ENCODE measurements at regions not wholly inside any gene's neighbourhood (a gene's known extent, or its start where the extent isn't known, plus 50 kb on each side); places are given as distances from the start of the nearest gene placed in this dataset.

DNA sequence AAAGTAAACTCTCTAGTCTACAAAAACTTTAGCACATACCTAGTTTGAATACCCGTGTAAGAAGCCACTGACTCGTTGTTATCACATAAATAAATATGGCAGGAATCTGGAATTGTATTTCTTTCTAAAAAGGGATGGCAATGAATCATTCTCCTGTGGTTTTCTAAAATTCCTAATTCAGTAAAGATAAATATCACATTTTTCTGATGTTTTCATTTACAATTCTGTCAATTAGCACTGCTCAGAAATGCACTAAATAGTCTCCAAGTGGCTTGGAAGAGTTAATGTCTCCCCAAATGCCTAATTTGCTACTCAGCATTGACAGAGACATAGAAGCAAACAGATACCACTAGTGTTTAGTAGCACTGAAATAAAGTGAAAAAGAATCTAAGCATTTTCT, 547.7 kb upstream of the SLITRK1 start:
- no peak overlapping the region for H3K4me3 ChIP-seq (ENCODE audit: low read depth, low read length)
- no peak for DNase-seq (ENCODE audit: low read depth)
- TF ChIP-seq, protein P1, sequence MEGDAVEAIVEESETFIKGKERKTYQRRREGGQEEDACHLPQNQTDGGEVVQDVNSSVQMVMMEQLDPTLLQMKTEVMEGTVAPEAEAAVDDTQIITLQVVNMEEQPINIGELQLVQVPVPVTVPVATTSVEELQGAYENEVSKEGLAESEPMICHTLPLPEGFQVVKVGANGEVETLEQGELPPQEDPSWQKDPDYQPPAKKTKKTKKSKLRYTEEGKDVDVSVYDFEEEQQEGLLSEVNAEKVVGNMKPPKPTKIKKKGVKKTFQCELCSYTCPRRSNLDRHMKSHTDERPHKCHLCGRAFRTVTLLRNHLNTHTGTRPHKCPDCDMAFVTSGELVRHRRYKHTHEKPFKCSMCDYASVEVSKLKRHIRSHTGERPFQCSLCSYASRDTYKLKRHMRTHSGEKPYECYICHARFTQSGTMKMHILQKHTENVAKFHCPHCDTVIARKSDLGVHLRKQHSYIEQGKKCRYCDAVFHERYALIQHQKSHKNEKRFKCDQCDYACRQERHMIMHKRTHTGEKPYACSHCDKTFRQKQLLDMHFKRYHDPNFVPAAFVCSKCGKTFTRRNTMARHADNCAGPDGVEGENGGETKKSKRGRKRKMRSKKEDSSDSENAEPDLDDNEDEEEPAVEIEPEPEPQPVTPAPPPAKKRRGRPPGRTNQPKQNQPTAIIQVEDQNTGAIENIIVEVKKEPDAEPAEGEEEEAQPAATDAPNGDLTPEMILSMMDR (IDR thresholded peaks at IDR 0.05; ENCODE audit: low read depth, low read length, missing control alignments), result no peak

DNA sequence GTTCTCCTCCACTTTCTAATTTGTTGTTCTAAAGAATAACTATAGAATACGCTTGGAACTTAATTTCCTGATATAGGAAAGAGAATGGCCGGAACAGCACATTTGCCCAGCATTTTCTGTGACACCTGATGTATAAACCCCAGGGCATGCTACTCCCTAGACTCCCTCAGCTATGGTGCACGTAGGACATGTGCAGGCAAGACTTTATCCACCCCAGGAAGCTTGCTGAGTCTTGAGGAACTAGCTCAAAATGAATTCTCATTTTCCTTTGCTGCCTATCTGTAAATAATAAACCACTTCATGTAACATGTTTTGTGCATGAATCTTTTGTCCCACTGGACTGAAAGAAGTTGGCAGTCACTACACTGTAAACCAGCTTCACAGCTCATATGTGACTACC, 535.8 kb upstream of the SLITRK1 start:
- TF ChIP-seq, protein P1 (IDR thresholded peaks at IDR 0.05; ENCODE audit: low read depth, low read length, missing control alignments), result no peak
- DNase-seq (ENCODE audit: low read depth), result no peak
- H3K4me3 ChIP-seq (ENCODE audit: low read depth, low read length), result no peak overlapping the region

DNA sequence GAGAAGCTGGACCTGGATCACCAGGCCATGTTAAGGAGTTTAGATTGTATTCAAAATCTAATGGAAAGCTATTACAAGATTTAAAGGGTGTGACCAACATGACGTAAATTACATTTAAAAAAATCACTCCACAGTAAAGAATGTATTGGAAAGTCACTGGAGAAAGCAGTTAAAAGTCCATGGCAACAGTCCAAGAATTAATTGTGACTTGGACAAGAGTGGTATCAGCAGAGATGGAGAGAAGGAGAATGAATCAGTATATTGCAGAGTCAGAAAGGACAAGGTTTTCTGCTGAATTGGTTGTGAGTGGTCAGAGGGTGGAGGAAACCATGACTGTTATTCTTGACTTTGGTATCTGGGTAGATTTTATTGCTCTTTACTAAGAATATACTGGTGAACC, 535.1 kb upstream of the SLITRK1 start:
- TF ChIP-seq, protein P1 (IDR thresholded peaks at IDR 0.05; ENCODE audit: low read depth, low read length, missing control alignments), result no peak
- no peak for DNase-seq (ENCODE audit: low read depth)
- no peak overlapping the region for H3K4me3 ChIP-seq (ENCODE audit: low read depth, low read length)

DNA sequence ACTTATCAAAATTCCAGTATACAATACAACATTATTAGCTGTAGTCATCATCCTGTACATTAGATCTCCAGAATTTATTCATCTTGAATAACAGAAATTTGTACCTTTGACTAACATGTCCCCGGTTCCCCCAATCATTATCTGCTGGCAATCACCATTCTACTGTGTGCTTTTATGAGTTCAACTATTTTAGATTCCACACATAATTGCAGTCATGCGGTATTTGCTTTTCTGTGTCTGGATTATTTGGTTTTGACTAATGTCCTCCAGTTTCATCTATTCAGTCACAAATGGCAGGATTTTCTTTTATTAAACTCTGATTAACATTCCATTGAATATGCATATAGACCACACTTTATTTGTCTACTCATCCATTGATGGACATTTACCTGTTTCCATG, 530.7 kb upstream of the SLITRK1 start:
- DNase-seq (ENCODE audit: low read depth), result no peak
- TF ChIP-seq, protein P1 (IDR thresholded peaks at IDR 0.05; ENCODE audit: low read depth, low read length, missing control alignments), result no peak
- H3K4me3 ChIP-seq (ENCODE audit: low read depth, low read length), result no peak overlapping the region

DNA sequence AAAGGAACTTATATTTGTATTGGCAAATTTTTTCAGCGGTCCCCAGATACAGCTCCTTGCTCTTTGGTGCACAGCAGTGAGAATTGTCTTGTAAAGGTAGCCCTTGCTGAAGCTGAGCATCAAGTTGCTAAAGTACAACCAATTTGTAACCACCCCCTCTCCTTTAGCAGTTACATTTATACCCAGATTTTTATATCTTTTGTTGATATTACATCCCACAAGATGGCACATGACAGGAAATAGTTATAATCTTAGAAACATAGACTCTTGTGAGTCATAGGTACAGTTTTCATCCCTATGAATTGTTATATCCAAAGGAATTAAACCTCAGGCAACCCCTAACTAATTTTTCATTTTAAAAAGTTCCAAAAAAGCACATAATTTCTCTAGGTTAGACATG, 523.0 kb upstream of the SLITRK1 start:
- no peak for DNase-seq (ENCODE audit: low read depth)
- TF ChIP-seq, protein P1 (IDR thresholded peaks at IDR 0.05; ENCODE audit: low read depth, low read length, missing control alignments), result no peak
- H3K4me3 ChIP-seq (ENCODE audit: low read depth, low read length), result no peak overlapping the region

DNA sequence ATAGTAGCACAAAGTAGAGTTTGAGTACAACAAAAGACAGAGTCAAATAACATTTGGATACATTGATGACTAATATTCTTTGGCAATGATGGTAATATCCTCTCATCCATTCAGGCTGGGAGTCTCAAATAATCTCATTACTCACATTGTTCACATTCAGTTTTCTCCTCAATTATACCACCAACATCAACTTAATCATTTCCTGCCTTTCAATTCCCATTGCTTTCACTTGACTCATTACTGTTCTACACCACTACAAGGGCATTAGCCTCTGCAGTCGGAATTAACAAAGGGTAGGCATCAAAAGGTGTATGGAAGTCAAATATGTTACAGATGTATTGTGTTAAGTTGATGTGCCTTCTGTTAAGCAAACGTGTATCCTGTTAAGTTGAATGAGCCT, 518.4 kb upstream of the SLITRK1 start:
- no peak overlapping the region for H3K4me3 ChIP-seq (ENCODE audit: low read depth, low read length)
- no peak for DNase-seq (ENCODE audit: low read depth)
- TF ChIP-seq, protein P1 (IDR thresholded peaks at IDR 0.05; ENCODE audit: low read depth, low read length, missing control alignments), result no peak

DNA sequence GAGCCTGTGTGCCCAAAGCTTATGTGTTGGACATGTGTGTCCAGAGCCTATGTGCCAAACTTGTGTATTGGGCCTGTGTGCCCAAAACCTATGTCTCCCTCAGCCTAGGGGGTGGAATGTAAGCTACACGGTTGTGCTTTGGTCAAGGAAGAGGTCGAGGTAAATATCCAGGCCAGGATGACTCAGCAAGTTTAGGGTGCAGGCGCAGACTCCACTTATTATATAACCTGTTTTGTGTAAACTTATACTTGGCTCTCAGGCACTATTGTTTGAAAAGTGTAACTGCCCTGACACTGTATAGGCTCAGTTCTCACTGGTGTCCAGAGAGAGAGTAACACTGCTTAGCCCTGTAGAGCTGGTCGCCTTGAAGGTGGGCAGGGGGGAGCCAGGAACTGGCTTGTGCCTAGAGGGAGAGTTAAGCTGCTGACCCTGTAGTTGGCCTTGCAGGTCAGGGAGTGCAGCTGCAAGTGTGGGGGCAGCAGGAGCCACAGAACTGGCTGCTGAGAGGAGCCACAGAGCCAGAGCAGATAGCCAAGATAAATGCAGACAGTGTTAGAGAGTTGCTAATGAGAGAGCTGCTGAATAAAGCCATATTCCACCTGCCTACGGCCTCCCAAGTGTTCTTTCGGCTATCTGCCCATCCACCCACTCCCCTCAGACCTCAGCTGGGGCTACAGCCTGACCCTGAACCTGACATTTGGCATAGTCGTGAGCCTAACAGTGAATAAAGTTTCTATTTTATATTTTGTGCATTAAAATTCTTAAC, 517.2 kb upstream of the SLITRK1 start:
- DNase-seq (ENCODE audit: low read depth), result no peak
- H3K4me3 ChIP-seq (ENCODE audit: low read depth, low read length), result no peak overlapping the region
- TF ChIP-seq, protein P1 (IDR thresholded peaks at IDR 0.05; ENCODE audit: low read depth, low read length, missing control alignments), result no peak

Data from GM12864 (cell line).